Panc1 (cell line): ENCODE measurements at regions not wholly inside any gene's neighbourhood (a gene's known extent, or its start where the extent isn't known, plus 50 kb on each side); places are given as distances from the start of the nearest gene placed in this dataset.

Experiments
- ATAC-seq: fragments of 200-7000 bp; cut with Tn5 transposase; 2 replicates; pipeline ENCODE4 v1.9.1; 2020; ENCODE audit warnings: mild to moderate bottlenecking, moderate library complexity
- BruUV-seq: library from RNA; stranded (reverse); fragments of 400-500 nt; replicated peaks from 2 replicates; lab custom pipeline; 2021; lab: Mats Ljungman, UMichigan
- CTCF ChIA-PET: fragments of 300-600 bp; sonication (Branson Sonifier 250); formaldehyde crosslinking; loops from one replicate; lab custom pipeline; 2022; ENCODE audit warnings: antibody characterized with exemption; lab: Charles Lee
- POLR2A ChIA-PET: fragments of 300-600 bp; sonication (Branson Sonifier 250); formaldehyde crosslinking; loops from one replicate; lab custom pipeline; 2022; ENCODE audit warnings: antibody characterized with exemption; lab: Charles Lee
- DNase-seq: peaks from one replicate; pipeline ENCODE4 v3.0.0-alpha.2; 2010; ENCODE audit warnings: low read depth, low spot score
- H3K27ac ChIP-seq: 2 replicates; pipeline ENCODE4 v1.5.1; 2011; ENCODE audit warnings: mild to moderate bottlenecking, low read length, inconsistent platforms
- H3K27me3 ChIP-seq: fragments of 200-500 bp; sonication (Bioruptor generic); 2 replicates; pipeline ENCODE4 v1.6.0; 2014; ENCODE audit warnings: low read length, inconsistent platforms; ENCODE audit not compliant: control insufficient read depth, insufficient read depth
- H3K36me3 ChIP-seq: fragments of 200-500 bp; sonication (Bioruptor generic); 2 replicates; pipeline ENCODE4 v1.5.1; 2014; ENCODE audit warnings: inconsistent platforms, mild to moderate bottlenecking, low read length, moderate library complexity; ENCODE audit not compliant: control insufficient read depth, insufficient read depth
- H3K4me1 ChIP-seq: 2 replicates; pipeline ENCODE4 v1.5.1; 2011; ENCODE audit warnings: inconsistent platforms, mild to moderate bottlenecking, low read length, moderate library complexity; ENCODE audit not compliant: control insufficient read depth, insufficient read depth
- H3K4me3 ChIP-seq, 2 experiments: 2 replicates each; pipeline ENCODE4 v1.5.1; 2011 to 2012; ENCODE audit warnings: low read depth in 2 of 2, low read length in 2 of 2, mild to moderate bottlenecking in 2 of 2, inconsistent platforms in 1 of 2, moderate library complexity in 1 of 2
- H3K9me3 ChIP-seq: fragments of 200-500 bp; sonication (Bioruptor generic); 2 replicates; pipeline ENCODE4 v1.5.1; 2014; ENCODE audit warnings: low read depth, mild to moderate bottlenecking, inconsistent platforms, low read length, moderate library complexity; ENCODE audit not compliant: control insufficient read depth, insufficient read depth
- CTCF ChIP-seq: fragments of 450-650 bp; IDR thresholded peaks from 2 replicates; pipeline ENCODE4 v1.5.1; 2017; ENCODE audit warnings: mild to moderate bottlenecking
- POLR2AphosphoS5 ChIP-seq: IDR thresholded peaks from 2 replicates; pipeline ENCODE4 v1.6.1; 2012; ENCODE audit warnings: mild to moderate bottlenecking, low read depth, low read length, moderate library complexity
- REST ChIP-seq, 2 experiments: IDR thresholded peaks; 2 replicates each; pipeline ENCODE4 v1.6.1; 2011 to 2012; ENCODE audit warnings: low read depth in 2 of 2, control low read depth in 1 of 2, low read length in 1 of 2, mild to moderate bottlenecking in 1 of 2, moderate library complexity in 1 of 2; ENCODE audit not compliant: insufficient read depth in 1 of 2
- SIN3A ChIP-seq: IDR thresholded peaks from 2 replicates; pipeline ENCODE4 v1.6.1; 2012; ENCODE audit warnings: low read depth, mild to moderate bottlenecking, low read length, moderate library complexity, borderline replicate concordance; ENCODE audit not compliant: insufficient read depth
- TCF7L2 ChIP-seq: IDR thresholded peaks from 2 replicates; pipeline ENCODE4 v1.6.1; 2011; ENCODE audit warnings: mild to moderate bottlenecking, low read depth, low read length, inconsistent platforms
- in situ Hi-C: cut with HindIII; loops from 2 replicates; pipeline ENCODE4 v1.10.0; 2016; ENCODE audit warnings: low sequenced_read_pairs, low pct_unique_long_range_greater_than_20kb
- intact Hi-C: fragments of 100-400 bp; cut with micrococcal nuclease; formaldehyde crosslinking; loops from one replicate; pipeline ENCODE4 v1.10.0; 2022; ENCODE audit not compliant: unreplicated experiment

GRCh38 chr13:104701591-104701990 is 1635.4 kb upstream of the SLC10A2 start:
- in situ Hi-C loops (no loop called here), intact Hi-C loops (no loop called here)
- CTCF ChIA-PET = no interaction called here
- H3K9me3 ChIP-seq = no peaks in the 10 kb centered on the region
- POLR2A ChIA-PET = no interaction called here
- H3K27me3 ChIP-seq = no peaks in the 10 kb centered on the region
- TF ChIP-seq POLR2AphosphoS5 = no peak
- no peak for TF ChIP-seq REST (IDR thresholded peaks at IDR 0.05; ENCODE audit: insufficient read depth in 1 of 2, low read depth in 2 of 2, low read length in 1 of 2)
- no peak for TF ChIP-seq TCF7L2
- TF ChIP-seq SIN3A = no peak
- TF ChIP-seq CTCF = no peak
- H3K4me3 ChIP-seq = no peak overlapping the region
- BruUV-seq = no TSS peak
- H3K4me1 ChIP-seq = no peaks in the 10 kb centered on the region
- ATAC-seq (no peak), DNase-seq (no peak)
- H3K36me3 ChIP-seq = no peaks in the 10 kb centered on the region
- H3K27ac ChIP-seq = no peak overlapping the region

- H3K27ac ChIP-seq = no peak overlapping the region
- BruUV-seq = no TSS peak
- H3K4me1 ChIP-seq = no peaks in the 10 kb centered on the region
- no peaks in the 10 kb centered on the region for H3K9me3 ChIP-seq
- no peak for DNase-seq
- CTCF ChIA-PET = no interaction called here
- H3K27me3 ChIP-seq = no peaks in the 10 kb centered on the region
- in situ Hi-C loops = no loop called here
- intact Hi-C loops = no loop called here
- ATAC-seq = no peak
- H3K4me3 ChIP-seq = no peak overlapping the region
- POLR2A ChIA-PET = no interaction called here
- no peaks in the 10 kb centered on the region for H3K36me3 ChIP-seq
- TF ChIP-seq REST (IDR thresholded peaks at IDR 0.05; ENCODE audit: insufficient read depth in 1 of 2, low read depth in 2 of 2, low read length in 1 of 2) (no peak), POLR2AphosphoS5 (no peak), CTCF (no peak), TCF7L2 (no peak), SIN3A (no peak)
These were observed 1628.2 kb upstream of the SLC10A2 start for GRCh38 chr13:104694397-104694796.
